Tibial artery (tissue), 4 donors: ENCODE measurements at regions not wholly inside any gene's neighbourhood (a gene's known extent, or its start where the extent isn't known, plus 50 kb on each side); places are given as distances from the start of the nearest gene placed in this dataset.

ENCODE experiments used
- DNase-seq, 2 donors: peaks; one replicate each; pipeline ENCODE4 v3.0.0-alpha.2; 2019
- H3K27ac ChIP-seq, 2 donors: fragments of 200-600 bp; sonication (generic) in 1 of 2; 1 replicate in 1 of 2; 2 replicates in 1 of 2; pipeline ENCODE4 v1.5.1; 2018 to 2019; ENCODE audit warnings: mild to moderate bottlenecking in 1 of 2
- H3K27me3 ChIP-seq, 2 donors: fragments of 200-600 bp; sonication (generic) in 1 of 2; one replicate each; pipeline versions ENCODE4 v1.5.1 to v1.6.0; 2016 to 2019
- H3K36me3 ChIP-seq, 3 donors: fragments of 200-600 bp; sonication (generic) in 2 of 3; one replicate each; pipeline ENCODE4 v1.5.1; 2016 to 2019; ENCODE audit warnings: mild to moderate bottlenecking in 2 of 3
- H3K4me1 ChIP-seq, 4 donors: fragments of 200-600 bp; sonication (generic) in 2 of 4; 1 replicate in 3 of 4; 2 replicates in 1 of 4; pipeline ENCODE4 v1.5.1; 2016 to 2019
- H3K4me3 ChIP-seq, 2 donors: fragments of 200-600 bp; sonication (generic) in 1 of 2; 1 replicate in 1 of 2; 2 replicates in 1 of 2; pipeline ENCODE4 v1.5.1; 2018 to 2019; ENCODE audit warnings: mild to moderate bottlenecking in 2 of 2
- H3K9me3 ChIP-seq, 3 donors: fragments of 200-600 bp; sonication (generic) in 1 of 3; one replicate each; pipeline ENCODE4 v1.5.1; 2016 to 2019
- intact Hi-C: fragments of 100-400 bp; cut with DNase I; formaldehyde crosslinking; loops from one replicate; pipeline ENCODE4 v1.15.0; 2023; ENCODE audit warnings: low total_unique reads
- TF ChIP-seq, protein P1 (sequence below), 2 experiments: fragments of 200-600 bp in 1 of 2; fragments of 450-650 bp in 1 of 2; IDR thresholded peaks; one replicate each; pipeline ENCODE4 v1.5.1; 2017 to 2019; ENCODE audit warnings: antibody characterized with exemption in 2 of 2, mild to moderate bottlenecking in 1 of 2, moderate library complexity in 1 of 2

GRCh38 chr13:57918086-57918485 is 286.5 kb downstream of the PCDH17 start:
- TF ChIP-seq, protein P1, sequence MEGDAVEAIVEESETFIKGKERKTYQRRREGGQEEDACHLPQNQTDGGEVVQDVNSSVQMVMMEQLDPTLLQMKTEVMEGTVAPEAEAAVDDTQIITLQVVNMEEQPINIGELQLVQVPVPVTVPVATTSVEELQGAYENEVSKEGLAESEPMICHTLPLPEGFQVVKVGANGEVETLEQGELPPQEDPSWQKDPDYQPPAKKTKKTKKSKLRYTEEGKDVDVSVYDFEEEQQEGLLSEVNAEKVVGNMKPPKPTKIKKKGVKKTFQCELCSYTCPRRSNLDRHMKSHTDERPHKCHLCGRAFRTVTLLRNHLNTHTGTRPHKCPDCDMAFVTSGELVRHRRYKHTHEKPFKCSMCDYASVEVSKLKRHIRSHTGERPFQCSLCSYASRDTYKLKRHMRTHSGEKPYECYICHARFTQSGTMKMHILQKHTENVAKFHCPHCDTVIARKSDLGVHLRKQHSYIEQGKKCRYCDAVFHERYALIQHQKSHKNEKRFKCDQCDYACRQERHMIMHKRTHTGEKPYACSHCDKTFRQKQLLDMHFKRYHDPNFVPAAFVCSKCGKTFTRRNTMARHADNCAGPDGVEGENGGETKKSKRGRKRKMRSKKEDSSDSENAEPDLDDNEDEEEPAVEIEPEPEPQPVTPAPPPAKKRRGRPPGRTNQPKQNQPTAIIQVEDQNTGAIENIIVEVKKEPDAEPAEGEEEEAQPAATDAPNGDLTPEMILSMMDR (IDR thresholded peaks at IDR 0.05), result no peak
- Histone ChIP-seq H3K4me1 (no peaks in the 10 kb centered on the region), H3K27ac (no peak overlapping the region), H3K9me3 (no peaks in the 10 kb centered on the region), H3K4me3 (no peak overlapping the region), H3K27me3 (no peaks in the 10 kb centered on the region), H3K36me3 (no peaks in the 10 kb centered on the region)
- intact Hi-C loops, result no loop called here
- DNase-seq, result no peak

DNA sequence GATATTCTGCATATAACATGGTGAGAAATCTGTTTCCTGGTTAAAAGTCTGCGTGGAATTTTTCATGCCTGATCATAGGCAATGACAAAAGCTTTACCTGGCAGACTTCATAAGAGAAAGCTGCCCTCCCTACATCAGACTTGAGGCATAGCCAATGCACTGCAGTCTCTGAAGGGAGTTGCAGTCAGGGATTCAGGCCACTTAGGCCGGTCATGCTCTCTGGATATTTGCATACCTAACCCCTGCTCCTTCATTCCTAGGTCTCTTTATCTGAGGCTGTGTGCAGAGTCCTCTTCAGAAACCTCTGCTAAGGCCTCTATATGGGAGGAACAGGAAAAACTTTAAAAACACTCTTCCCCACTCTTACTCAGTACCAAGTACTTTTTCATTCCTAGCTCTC is 287.4 kb downstream of the PCDH17 start:
- no peak overlapping the region for H3K27ac ChIP-seq
- H3K27me3 ChIP-seq, result no peaks in the 10 kb centered on the region
- no peaks in the 10 kb centered on the region for H3K36me3 ChIP-seq
- TF ChIP-seq, protein P1 (IDR thresholded peaks at IDR 0.05), result no peak
- no peak for DNase-seq
- no peak overlapping the region for H3K4me3 ChIP-seq
- no peaks in the 10 kb centered on the region for H3K9me3 ChIP-seq
- no peaks in the 10 kb centered on the region for H3K4me1 ChIP-seq
- intact Hi-C loops, result no loop called here

- Histone ChIP-seq H3K27me3 (no peaks in the 10 kb centered on the region), H3K27ac (no peak overlapping the region), H3K4me3 (no peak overlapping the region), H3K9me3 (no peaks in the 10 kb centered on the region), H3K4me1 (no peaks in the 10 kb centered on the region), H3K36me3 (no peaks in the 10 kb centered on the region)
- intact Hi-C loops, result no loop called here
- TF ChIP-seq, protein P1 (IDR thresholded peaks at IDR 0.05), result no peak
- DNase-seq, result no peak
Observed at GRCh38 chr13:57925250-57925649, 293.7 kb downstream of the PCDH17 start.

GRCh38 chr13:57925751-57926150 is 294.2 kb downstream of the PCDH17 start:
- Histone ChIP-seq H3K4me1 (no peaks in the 10 kb centered on the region), H3K36me3 (no peaks in the 10 kb centered on the region), H3K4me3 (no peak overlapping the region), H3K9me3 (no peaks in the 10 kb centered on the region), H3K27me3 (no peaks in the 10 kb centered on the region), H3K27ac (no peak overlapping the region)
- no peak for DNase-seq
- intact Hi-C loops, result no loop called here
- TF ChIP-seq, protein P1 (IDR thresholded peaks at IDR 0.05), result no peak

- Histone ChIP-seq H3K4me3 (no peak overlapping the region), H3K9me3 (no peaks in the 10 kb centered on the region), H3K4me1 (no peaks in the 10 kb centered on the region), H3K36me3 (no peaks in the 10 kb centered on the region), H3K27me3 (no peaks in the 10 kb centered on the region), H3K27ac (no peak overlapping the region)
- no peak for DNase-seq
- intact Hi-C loops, result no loop called here
- TF ChIP-seq, protein P1 (IDR thresholded peaks at IDR 0.05), result no peak
Observed at GRCh38 chr13:57932061-57932460, 300.5 kb downstream of the PCDH17 start.

DNA sequence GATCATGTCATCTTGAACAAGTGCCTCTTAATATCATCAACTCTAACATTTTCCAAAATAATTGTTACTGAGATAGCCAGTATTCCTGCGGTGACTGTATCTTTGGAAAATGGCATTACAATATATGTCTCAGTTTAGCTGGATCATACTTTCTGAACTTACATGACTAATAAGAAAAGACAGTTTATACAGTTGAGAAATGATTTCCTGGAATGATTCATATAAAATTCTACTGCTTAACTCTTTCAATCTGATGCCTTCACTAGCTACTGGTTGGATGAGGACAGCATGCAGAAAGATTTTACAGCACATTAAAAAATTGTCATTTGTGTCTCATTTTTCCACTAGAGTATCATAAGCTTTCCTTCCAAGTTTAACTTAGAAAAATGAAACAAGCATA is 302.1 kb downstream of the PCDH17 start:
- H3K27me3 ChIP-seq, result no peaks in the 10 kb centered on the region
- H3K36me3 ChIP-seq, result no peaks in the 10 kb centered on the region
- TF ChIP-seq, protein P1 (IDR thresholded peaks at IDR 0.05), result no peak
- no peak overlapping the region for H3K4me3 ChIP-seq
- no peak overlapping the region for H3K27ac ChIP-seq
- H3K4me1 ChIP-seq, result no peaks in the 10 kb centered on the region
- DNase-seq, result no peak
- intact Hi-C loops, result no loop called here
- H3K9me3 ChIP-seq, result no peaks in the 10 kb centered on the region
